Prostate gland (tissue), 2 donors: ENCODE measurements at regions not wholly inside any gene's neighbourhood (a gene's known extent, or its start where the extent isn't known, plus 50 kb on each side); places are given as distances from the start of the nearest gene placed in this dataset.

Source experiments
- DNase-seq: peaks from one replicate; pipeline ENCODE4 v3.0.0-alpha.2; 2019; ENCODE audit warnings: low spot score
- H3K27ac ChIP-seq, 2 donors: fragments of 200-600 bp; sonication (generic); 2 replicates each; pipeline ENCODE4 v1.5.1; 2017 to 2019
- H3K27me3 ChIP-seq: fragments of 200-600 bp; sonication (generic); replicated peaks from 2 replicates; pipeline ENCODE4 v1.5.1; 2019; ENCODE audit not compliant: insufficient read depth
- H3K36me3 ChIP-seq, 2 donors: fragments of 200-600 bp; sonication (generic); 1 replicate in 1 of 2; 2 replicates in 1 of 2; pipeline versions ENCODE4 v1.5.1 to v1.8.1; 2017 to 2019
- H3K4me1 ChIP-seq: fragments of 200-600 bp; sonication (generic); replicated peaks from 2 replicates; pipeline ENCODE4 v1.5.1; 2019
- H3K4me3 ChIP-seq, 2 donors: fragments of 200-600 bp; sonication (generic); 2 replicates each; pipeline ENCODE4 v1.5.1; 2017 to 2019
- H3K9me3 ChIP-seq: fragments of 200-600 bp; sonication (generic); 2 replicates; pipeline ENCODE4 v1.5.1; 2017
- POLR2A ChIP-seq: fragments of 450-650 bp; IDR thresholded peaks from one replicate; pipeline ENCODE4 v1.6.1; 2016; ENCODE audit warnings: antibody characterized with exemption, mild to moderate bottlenecking
- POLR2AphosphoS5 ChIP-seq: sonication (generic); formaldehyde crosslinking; IDR thresholded peaks from one replicate; pipeline ENCODE4 v1.6.1; 2017; ENCODE audit warnings: antibody characterized with exemption
- WGBS: methylation state at CpG from one replicate; pipeline ENCODE4 v1.1.5; 2018; 5-methylcytosine and 5-hydroxymethylcytosine counted together
- intact Hi-C: fragments of 100-400 bp; cut with DNase I; formaldehyde crosslinking; loops from one replicate; pipeline ENCODE4 v1.14.2; 2022
- TF ChIP-seq, protein P1 (sequence below), 4 experiments: fragments of 200-600 bp in 2 of 4; fragments of 450-650 bp in 2 of 4; sonication (generic) in 2 of 4; IDR thresholded peaks; 1 replicate in 3 of 4; 2 replicates in 1 of 4; pipeline ENCODE4 v1.5.1; 2016 to 2019; ENCODE audit warnings: antibody characterized with exemption in 4 of 4, mild to moderate bottlenecking in 2 of 4, moderate library complexity in 2 of 4

DNA sequence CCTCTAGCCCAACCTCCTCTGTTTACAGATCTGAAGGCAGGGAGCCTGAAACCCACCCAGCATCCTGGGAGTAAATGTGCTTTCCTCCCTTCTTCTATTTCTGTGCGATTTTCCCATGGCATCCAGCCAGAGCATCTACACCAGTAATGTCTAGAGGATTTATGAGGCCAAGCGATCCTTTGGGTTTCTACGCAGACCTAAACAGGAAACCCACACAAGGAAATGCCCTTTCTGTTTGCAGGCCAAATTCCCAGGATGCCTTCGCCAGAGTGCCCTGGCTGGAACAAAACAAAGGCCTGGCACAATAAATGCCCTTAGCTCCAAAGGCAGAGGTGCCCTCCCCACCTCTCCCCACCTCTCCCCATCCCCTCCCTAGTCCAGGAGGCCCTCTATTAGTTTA, 110.5 kb upstream of the CDC42BPA start:
- no peaks in the 10 kb centered on the region for H3K36me3 ChIP-seq
- TF ChIP-seq POLR2A = no peak
- TF ChIP-seq POLR2AphosphoS5 = peak; percentile 43
- WGBS = 11% methylated on average over 4 of the region's 4 CpGs
- H3K9me3 ChIP-seq = no peaks in the 10 kb centered on the region
- H3K4me3 ChIP-seq = no peak overlapping the region
- DNase-seq = peak; percentile 41
- peaks cover 2% of the 10 kb centered on the region for H3K27me3 ChIP-seq
- intact Hi-C loops = loop anchor here (2.0 kb wide), 1 partner anchor 110 kb away; the partner anchor contains the start of gene CDC42BPA
- H3K27ac ChIP-seq = peak overlapping the region; percentile 24 to 31
- no peaks in the 10 kb centered on the region for H3K4me1 ChIP-seq

GRCh38 chr1:227427411-227427810, 109.1 kb upstream of the CDC42BPA start:
- no peaks in the 10 kb centered on the region for H3K36me3 ChIP-seq
- 60% methylated on average over 1 of the region's 1 CpG for WGBS
- H3K27me3 ChIP-seq = peaks cover 2% of the 10 kb centered on the region
- no peak for DNase-seq
- intact Hi-C loops = no loop called here
- no peaks in the 10 kb centered on the region for H3K4me1 ChIP-seq
- H3K27ac ChIP-seq = no peak overlapping the region
- TF ChIP-seq POLR2A (no peak), POLR2AphosphoS5 (no peak)
- TF ChIP-seq, protein P1, sequence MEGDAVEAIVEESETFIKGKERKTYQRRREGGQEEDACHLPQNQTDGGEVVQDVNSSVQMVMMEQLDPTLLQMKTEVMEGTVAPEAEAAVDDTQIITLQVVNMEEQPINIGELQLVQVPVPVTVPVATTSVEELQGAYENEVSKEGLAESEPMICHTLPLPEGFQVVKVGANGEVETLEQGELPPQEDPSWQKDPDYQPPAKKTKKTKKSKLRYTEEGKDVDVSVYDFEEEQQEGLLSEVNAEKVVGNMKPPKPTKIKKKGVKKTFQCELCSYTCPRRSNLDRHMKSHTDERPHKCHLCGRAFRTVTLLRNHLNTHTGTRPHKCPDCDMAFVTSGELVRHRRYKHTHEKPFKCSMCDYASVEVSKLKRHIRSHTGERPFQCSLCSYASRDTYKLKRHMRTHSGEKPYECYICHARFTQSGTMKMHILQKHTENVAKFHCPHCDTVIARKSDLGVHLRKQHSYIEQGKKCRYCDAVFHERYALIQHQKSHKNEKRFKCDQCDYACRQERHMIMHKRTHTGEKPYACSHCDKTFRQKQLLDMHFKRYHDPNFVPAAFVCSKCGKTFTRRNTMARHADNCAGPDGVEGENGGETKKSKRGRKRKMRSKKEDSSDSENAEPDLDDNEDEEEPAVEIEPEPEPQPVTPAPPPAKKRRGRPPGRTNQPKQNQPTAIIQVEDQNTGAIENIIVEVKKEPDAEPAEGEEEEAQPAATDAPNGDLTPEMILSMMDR (IDR thresholded peaks at IDR 0.05) = no peak
- no peak overlapping the region for H3K4me3 ChIP-seq
- H3K9me3 ChIP-seq = no peaks in the 10 kb centered on the region

GRCh38 chr1:227424953-227425352, 106.7 kb upstream of the CDC42BPA start:
- peaks cover 2% of the 10 kb centered on the region for H3K27me3 ChIP-seq
- no peak for DNase-seq
- 85% methylated on average over 7 of the region's 7 CpGs for WGBS
- intact Hi-C loops = no loop called here
- no peaks in the 10 kb centered on the region for H3K4me1 ChIP-seq
- no peak overlapping the region for H3K4me3 ChIP-seq
- no peaks in the 10 kb centered on the region for H3K9me3 ChIP-seq
- TF ChIP-seq POLR2A (no peak), POLR2AphosphoS5 (no peak)
- TF ChIP-seq, protein P1 (IDR thresholded peaks at IDR 0.05) = no peak
- H3K27ac ChIP-seq = peak overlapping the region in 1 of 2 donors; percentile 28
- H3K36me3 ChIP-seq = no peaks in the 10 kb centered on the region

DNA sequence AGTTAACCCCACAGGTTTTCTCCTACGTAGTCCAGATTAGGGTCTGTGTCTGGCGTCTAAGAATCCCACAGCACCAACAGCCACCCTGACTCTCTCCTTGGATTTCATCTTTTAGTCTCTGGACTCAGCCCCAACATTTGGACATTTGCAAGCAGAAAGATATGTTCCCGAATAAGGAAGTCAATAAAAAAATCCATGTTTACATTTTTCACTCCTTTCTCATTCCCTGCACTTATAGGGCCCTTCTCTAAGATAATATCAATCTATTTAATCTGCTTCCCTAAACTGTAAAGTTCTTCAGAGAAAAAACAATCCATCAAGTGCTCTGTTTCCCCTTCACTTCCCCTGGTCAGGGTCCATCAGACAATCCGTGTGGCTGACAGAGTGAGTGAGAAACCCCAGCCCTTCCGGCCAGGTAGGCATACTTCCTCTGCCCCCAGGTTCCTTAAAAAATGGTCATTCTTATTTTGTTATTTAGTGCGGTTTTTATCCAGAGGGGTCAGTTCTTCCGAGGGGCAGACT, 105.9 kb upstream of the CDC42BPA start:
- no peaks in the 10 kb centered on the region for H3K4me1 ChIP-seq
- H3K9me3 ChIP-seq = no peaks in the 10 kb centered on the region
- no peak overlapping the region for H3K4me3 ChIP-seq
- peaks cover 2% of the 10 kb centered on the region for H3K27me3 ChIP-seq
- intact Hi-C loops = no loop called here
- TF ChIP-seq POLR2A = no peak
- no peak for TF ChIP-seq POLR2AphosphoS5
- TF ChIP-seq, protein P1 (IDR thresholded peaks at IDR 0.05) = no peak
- 42% methylated on average over 7 of the region's 7 CpGs for WGBS
- peak overlapping the region in 1 of 2 donors; percentile 28 for H3K27ac ChIP-seq
- no peak for DNase-seq
- H3K36me3 ChIP-seq = no peaks in the 10 kb centered on the region

- H3K36me3 ChIP-seq = no peaks in the 10 kb centered on the region
- intact Hi-C loops = no loop called here
- DNase-seq = no peak
- TF ChIP-seq POLR2A (no peak), POLR2AphosphoS5 (no peak)
- TF ChIP-seq, protein P1 (IDR thresholded peaks at IDR 0.05) = no peak
- 75% methylated on average over 2 of the region's 2 CpGs for WGBS
- H3K27ac ChIP-seq = no peak overlapping the region
- peaks cover 2% of the 10 kb centered on the region for H3K27me3 ChIP-seq
- no peak overlapping the region for H3K4me3 ChIP-seq
- no peaks in the 10 kb centered on the region for H3K4me1 ChIP-seq
- no peaks in the 10 kb centered on the region for H3K9me3 ChIP-seq
Measured at GRCh38 chr1:227422581-227422980, 104.3 kb upstream of the CDC42BPA start.
